Loucy (cell line): ENCODE measurements at regions not wholly inside any gene's neighbourhood (a gene's known extent, or its start where the extent isn't known, plus 50 kb on each side); places are given as distances from the start of the nearest gene placed in this dataset.

Source experiments
- EZH2phosphoT487 ChIP-seq: fragments of 200-600 bp; IDR thresholded peaks from 2 replicates; pipeline ENCODE4 v1.6.1; 2018; ENCODE audit warnings: antibody characterized with exemption, mild to moderate bottlenecking, moderate library complexity, borderline replicate concordance
- TF ChIP-seq, protein P1 (sequence below): fragments of 200-600 bp; sonication (generic); conservative IDR thresholded peaks from 2 replicates; pipeline ENCODE4 v1.5.1; 2014; ENCODE audit warnings: mild to moderate bottlenecking, antibody characterized with exemption, low read length

DNA sequence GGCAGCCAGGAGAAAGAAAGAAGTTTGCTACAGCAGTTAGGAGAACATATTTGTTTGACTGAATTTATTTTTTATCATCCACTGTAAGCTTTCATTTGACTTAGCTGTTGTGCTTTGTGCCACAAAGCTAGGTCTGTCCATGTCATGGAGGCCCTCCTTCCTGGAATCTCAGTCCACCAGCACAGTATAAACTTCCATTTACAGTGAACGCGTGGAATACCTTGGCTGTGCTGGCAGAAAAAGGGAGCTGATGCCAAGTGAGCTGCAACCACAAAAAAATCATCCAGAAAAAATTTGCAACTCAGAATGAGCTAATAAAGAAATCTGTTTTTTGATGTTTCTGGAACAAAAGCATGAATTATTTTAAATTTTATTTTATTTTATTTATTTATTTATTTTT, 72.6 kb downstream of the ATP6V1G3 start:
- TF ChIP-seq, protein P1, sequence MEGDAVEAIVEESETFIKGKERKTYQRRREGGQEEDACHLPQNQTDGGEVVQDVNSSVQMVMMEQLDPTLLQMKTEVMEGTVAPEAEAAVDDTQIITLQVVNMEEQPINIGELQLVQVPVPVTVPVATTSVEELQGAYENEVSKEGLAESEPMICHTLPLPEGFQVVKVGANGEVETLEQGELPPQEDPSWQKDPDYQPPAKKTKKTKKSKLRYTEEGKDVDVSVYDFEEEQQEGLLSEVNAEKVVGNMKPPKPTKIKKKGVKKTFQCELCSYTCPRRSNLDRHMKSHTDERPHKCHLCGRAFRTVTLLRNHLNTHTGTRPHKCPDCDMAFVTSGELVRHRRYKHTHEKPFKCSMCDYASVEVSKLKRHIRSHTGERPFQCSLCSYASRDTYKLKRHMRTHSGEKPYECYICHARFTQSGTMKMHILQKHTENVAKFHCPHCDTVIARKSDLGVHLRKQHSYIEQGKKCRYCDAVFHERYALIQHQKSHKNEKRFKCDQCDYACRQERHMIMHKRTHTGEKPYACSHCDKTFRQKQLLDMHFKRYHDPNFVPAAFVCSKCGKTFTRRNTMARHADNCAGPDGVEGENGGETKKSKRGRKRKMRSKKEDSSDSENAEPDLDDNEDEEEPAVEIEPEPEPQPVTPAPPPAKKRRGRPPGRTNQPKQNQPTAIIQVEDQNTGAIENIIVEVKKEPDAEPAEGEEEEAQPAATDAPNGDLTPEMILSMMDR, result no peak
- TF ChIP-seq EZH2phosphoT487, result no peak
